OCI-LY1 (cell line): ENCODE measurements at regions not wholly inside any gene's neighbourhood (a gene's known extent, or its start where the extent isn't known, plus 50 kb on each side); places are given as distances from the start of the nearest gene placed in this dataset.

Experiments used
- CTCF ChIP-seq: fragments of 200-600 bp; sonication (generic), shearing (Covaris generic); IDR thresholded peaks from 2 replicates; pipeline ENCODE4 v1.5.1; 2017; ENCODE audit warnings: mild to moderate bottlenecking, antibody characterized with exemption, low read length, moderate library complexity, mixed read lengths
- EZH2 ChIP-seq: fragments of 200-600 bp; sonication (generic), shearing (Covaris generic); IDR thresholded peaks from 2 replicates; pipeline ENCODE4 v1.8.0; 2017; ENCODE audit warnings: borderline replicate concordance, mixed run types, mild to moderate bottlenecking, antibody characterized with exemption, low read length, moderate library complexity, mixed read lengths

- TF ChIP-seq CTCF (no peak), EZH2 (no peak)
Measured at GRCh38 chr1:14362331-14362730, 236.2 kb upstream of the KAZN start.
